HG03521 (cell line): ENCODE measurements at regions not wholly inside any gene's neighbourhood (a gene's known extent, or its start where the extent isn't known, plus 50 kb on each side); places are given as distances from the start of the nearest gene placed in this dataset.

ENCODE experiments used
- ATAC-seq: cut with Tn5 transposase; IDR thresholded peaks from one replicate; pipeline ENCODE4 v1.9.1; 2021; ENCODE audit warnings: mild to moderate bottlenecking, moderate library complexity; ENCODE audit not compliant: unreplicated experiment

DNA sequence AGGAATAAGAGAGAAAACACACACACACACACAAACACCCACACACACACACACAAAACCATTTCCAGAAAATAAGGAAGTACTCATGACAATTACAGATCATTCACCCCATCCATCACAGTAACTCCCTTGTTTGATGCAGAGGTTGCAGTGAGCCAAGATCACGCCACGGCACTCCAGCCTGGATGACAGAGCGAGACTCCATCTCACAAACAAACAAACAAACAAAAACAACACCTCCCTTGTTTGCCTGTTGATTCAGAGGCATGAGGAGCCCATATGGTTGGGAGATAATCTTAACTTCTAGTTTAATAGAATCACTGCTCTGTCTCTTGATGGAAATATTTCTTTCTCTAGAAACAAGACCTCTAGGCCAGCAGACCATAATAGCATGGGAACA, 2043.5 kb upstream of the AGA start:
- ATAC-seq = no peak

DNA sequence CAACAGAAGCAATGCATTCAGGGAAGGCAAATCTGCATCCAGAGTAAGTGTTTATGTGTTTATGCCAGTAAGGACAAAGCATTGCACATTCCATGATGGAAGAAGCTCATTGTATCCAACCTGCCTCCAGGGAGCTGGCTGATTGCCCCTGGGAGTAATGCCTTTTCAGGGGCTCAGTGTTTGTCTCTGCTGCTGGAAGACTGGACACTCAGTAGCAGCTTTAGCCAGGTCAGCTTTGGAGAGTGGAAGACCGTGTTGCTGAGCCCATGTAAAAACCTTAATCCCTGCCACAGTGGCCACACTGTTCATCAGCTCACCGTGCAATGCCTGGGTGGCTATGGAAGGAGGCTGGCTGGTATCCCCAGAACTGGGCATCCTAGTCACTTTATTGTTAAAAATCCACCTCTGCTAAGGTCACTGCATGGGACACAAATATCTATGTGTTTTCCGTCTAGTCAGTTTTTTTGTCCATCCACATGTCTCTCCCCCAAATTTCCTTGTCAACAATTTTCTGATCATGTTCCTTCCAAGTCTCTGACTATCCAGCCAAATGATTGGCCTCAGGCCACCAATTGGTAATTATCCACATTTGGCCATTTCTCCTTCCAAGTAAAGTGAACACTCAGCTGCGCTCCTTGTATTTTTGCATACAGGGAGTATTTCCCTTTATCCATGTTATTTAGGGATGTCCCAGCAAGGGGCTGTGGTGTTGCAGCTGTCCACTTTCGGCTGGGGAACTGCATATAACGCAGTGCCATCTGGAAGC, 2044.5 kb upstream of the AGA start:
- no peak for ATAC-seq

DNA sequence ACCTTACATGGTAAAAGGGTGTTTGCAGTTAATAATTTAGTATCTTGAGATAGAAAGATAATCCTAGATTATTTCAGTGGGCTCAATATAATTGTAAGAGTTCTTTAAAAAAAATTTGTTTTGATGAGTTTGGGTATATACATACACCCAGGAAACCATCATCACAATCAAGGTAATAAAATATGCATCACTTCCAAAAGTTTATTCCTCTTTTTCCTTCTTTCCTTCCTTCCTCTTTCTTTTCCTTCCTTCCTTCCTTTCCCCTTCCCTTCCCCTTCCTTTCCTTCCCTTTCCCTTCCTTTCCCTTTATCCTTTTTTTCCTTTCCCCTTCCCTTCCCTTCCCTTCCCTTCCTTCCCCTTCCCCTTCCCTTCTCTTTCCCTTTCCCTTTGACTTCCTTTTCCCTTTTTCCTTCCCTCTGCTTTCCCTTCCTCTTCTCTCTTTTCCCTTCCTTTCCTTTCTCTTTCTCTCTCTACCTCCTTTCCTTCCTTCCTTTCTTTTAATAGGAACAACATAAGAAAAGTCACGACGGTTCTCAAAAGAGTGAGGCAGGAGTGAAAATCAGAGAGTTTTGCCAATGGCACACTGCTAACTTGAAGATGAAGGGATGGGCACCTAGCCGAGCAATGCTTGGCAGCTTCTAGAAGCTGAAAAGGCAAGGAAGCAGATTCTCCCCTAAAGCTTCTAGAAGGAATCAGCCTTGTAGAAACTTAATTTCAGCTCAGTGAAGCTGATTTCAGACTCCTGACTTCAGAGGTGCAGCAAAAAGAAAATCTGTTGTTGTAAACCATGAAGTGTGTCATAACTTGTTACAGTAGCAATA, 2050.2 kb upstream of the AGA start:
- no peak for ATAC-seq

DNA sequence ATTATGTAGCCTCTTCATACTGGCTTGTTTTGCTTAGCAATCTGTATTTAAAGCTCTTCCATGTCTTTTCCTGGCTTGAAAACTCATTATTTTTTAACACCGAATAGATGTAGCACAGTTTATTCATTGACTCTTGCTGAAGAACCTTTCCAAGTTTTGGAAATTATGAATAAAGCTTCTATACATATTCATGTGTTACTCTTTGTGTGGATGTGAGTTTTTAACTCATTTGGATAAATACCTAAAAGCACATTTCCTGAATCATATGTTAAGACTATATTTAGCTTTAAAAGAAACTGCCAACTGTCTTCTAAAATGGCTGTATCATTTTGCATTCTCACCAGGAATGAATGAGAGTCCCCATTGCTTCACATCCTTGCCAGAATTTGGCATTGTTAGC, 2061.7 kb upstream of the AGA start:
- no peak for ATAC-seq

DNA sequence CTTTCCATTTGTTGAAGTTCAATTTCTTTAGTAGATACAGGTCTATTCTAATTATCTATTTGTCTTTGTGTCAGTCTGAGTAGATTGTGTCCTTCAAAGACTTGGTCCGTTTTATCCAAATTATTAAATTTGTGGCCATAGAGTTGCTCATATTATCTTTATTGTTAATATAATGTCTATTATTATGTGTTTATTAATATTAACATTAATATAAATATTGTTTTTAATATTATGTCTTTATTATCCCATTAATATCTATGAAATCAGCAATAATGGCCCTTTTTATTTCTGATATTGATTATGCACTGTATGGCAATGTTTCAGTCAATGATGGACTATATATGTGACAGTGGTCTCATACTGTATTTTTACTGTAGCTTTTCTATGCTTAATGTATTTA, 2067.3 kb upstream of the AGA start:
- no peak for ATAC-seq

DNA sequence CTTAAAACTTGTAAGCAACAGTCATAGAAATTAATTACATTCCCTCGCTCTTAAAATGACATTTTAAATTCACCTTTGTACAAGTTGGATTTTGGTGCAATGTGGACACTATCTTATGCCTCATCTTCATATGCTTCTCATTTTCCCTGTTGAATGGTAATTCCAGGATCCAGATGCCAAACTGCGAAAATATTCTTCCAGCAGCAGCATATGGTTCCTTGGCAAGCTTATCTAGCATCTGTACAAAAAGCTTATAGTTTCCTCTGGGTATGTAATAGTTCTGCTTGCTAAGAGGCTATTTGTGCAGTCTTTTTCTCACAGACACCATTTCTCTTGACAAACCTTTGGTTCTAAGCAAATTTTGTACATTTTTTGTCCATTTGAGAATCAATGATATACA, 2079.7 kb upstream of the AGA start:
- ATAC-seq = no peak

DNA sequence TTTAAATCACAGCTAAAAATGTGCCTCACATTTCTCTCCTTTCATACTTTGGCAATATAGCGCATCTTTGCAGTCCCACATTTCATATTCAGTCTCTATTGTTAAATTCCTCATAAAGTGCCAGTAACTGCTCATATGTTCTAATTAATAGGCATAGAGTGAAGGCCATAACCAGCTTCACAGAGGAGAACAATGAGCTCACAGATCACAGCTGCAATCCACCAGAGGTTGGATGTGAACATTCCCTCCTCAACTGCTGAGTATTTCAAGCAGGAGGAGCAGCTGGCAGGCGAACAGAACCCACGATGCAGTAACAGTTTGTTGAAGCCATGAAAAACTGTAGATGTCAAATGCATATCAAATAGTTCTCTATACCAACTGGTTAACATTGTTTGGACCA, 2088.7 kb upstream of the AGA start:
- ATAC-seq = no peak

DNA sequence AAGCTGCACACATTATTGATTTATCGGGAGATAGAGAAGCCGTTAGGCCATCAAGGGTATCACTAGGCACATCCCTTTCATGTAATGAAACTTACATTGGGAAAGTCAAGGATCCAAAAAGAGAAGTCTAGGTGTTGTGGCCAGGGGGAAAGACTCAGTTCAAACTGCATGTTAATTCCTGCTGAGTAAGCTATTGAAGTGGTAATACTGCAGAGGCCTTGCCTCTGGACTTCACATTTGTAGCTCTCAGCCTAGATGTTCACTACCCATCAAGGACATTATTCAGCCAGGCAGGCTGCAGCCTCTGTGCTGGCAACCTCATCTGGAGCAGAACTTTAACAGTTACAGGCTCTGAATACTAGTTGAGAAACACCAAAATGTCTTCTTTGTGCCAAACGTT, 2094.5 kb upstream of the AGA start:
- no peak for ATAC-seq

DNA sequence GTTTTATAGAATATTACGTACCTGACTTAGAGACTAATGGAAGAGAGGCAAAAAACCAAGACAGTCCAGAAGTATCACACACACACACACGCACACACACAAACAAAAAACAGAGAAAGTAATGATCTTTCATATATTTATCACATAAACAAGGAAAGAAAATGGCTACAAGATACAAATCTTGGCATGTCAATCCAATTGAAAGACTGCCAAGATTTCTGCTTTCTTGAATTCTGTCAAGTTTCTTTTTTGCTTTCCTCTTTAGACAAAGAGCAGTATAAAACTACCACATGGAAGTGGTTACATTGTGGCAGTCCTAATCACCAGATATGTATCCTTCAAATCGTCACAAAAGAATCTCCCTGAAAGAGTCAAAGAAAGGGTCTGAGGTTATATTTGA, 2097.4 kb upstream of the AGA start:
- no peak for ATAC-seq

DNA sequence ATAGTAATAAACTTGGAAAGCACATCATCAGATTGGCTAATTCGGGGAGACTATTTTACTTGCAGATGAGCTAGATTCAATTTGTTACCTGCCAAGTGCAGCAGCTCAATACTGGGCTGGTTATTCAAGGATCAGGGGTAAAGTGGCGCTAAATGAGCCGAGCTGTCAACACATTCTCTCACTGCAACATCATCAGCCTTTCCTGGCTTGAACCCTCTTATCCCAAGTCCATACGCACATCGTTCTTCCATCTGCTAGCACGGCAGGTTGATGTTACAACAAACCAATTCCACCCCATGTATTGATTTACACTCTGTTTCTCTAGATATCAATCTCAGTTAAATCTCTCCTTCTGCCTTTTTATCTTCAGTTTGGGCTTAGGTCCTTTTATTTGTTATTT, 2101.5 kb upstream of the AGA start:
- no peak for ATAC-seq

DNA sequence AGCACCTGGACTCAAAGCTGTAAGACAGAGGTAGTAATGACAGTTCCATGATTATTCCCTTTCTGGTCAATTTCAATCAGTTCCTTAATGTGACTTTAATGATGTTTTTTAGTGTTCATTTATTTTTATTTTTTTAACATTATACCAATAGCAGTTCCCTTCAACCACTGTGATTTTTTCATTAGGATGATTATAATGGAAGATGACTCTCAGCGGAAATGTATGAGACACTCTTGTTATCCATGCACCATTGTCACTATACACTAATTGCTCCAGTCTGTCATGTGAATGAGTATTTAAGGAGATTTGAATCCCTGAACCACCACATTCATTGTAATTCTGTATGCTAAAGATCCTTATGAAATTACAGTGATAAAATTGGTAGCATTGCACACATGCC, 2102.3 kb upstream of the AGA start:
- no peak for ATAC-seq

DNA sequence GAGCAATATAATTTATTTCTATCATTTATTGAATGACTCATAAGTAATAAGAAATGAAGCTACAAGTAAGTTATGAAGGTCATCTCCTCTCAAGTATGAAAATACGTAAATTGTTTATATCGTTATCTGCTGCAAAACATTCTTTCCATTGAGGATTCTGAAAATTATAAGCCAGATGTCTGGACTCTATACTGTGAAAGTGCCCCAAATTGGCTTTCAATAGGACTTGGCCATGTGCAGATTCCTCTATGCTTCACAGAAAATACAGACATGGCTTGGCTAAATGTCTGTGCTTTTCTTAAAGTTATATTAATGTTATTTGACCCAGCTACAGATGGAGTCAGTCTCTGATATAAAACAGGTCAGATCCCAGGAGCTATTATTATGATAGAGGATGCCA, 2109.9 kb upstream of the AGA start:
- no peak for ATAC-seq

DNA sequence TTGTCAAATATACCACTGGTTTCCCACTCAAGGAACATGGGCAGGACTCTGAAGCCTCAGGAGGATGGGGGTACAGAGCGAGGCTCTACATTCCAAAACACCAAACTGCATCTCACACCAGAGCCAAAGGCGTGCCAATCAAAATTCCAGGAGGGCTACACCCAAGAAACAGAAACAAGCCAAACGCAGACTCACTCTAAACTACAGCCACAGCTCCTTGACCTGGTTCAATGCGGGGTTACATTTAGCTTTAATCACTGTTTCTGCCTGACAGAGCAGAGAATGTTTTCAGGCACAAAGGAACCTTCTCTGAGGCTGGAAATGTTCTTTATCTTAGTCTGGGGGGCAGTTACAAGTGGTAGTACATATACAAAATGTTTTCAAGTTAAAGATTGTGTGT, 2121.5 kb upstream of the AGA start:
- no peak for ATAC-seq

DNA sequence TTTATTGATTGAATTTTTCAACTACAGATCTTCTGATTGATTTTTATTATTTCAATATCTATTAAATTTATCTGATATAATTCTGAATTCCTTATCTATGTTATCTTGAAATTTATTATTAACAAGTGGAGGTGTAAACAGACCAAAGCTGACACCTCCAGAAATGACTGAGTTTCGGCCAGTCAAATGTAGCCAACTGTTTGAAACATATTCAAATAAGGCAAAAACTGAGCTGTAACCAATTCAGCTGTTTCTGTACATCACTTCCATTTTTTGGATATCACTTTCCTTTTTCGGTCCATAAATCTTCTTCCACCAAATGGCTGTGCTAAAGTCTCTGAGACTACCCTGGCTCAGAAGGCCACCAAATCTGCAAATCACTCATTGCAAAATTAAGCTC, 2127.3 kb upstream of the AGA start:
- ATAC-seq = no peak

DNA sequence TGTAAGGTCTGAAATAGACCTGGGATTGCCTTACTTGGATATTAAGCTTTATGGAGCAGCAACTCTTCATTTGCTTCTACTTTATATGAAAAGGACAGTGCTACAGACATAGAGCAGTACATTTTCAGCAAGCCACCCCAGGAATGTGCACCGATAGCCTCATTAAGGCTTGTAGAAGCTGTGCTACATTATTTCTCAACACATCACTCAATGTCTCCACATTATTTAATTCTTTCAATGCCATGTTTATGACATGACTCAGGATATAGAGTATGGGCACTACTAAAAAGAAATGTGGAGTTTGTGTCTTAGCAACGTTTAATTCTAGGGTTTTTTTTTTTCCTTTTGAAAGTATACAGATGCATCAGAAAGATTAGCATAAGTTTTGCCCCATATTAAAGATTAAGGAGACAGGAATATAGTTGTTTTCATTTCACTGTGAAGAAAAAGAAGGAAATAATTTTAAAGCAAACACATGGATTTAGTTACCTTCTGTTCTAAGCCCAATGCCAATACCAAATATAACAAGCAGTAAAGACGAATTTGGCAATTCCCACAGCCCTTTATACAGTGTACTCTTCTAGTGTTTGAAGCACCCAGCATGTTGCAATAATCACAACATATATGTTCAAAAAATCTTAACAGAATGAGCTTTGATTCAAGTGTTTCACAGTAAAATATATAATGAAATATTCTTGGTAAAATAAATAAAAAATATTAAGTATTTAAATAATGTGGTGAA, 2140.1 kb upstream of the AGA start:
- no peak for ATAC-seq

DNA sequence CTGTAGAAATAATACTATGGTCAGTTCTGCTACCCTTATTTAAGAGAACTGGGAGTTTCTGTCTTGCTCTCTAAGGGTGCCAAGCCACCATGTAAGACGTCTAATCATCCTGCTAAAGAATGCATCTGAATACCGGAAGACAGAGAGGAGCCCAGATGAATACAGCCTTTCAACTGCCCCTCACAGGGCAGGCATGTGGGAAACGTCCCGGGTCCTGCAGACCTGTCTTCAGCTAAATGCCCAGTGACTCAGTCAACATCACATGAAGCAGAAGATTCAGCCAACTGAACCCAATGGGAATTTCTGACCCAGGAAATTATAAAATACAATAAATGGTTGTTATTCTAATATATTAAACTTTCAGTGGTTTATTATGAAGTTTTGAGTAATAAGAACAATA, 2141.0 kb upstream of the AGA start:
- no peak for ATAC-seq

DNA sequence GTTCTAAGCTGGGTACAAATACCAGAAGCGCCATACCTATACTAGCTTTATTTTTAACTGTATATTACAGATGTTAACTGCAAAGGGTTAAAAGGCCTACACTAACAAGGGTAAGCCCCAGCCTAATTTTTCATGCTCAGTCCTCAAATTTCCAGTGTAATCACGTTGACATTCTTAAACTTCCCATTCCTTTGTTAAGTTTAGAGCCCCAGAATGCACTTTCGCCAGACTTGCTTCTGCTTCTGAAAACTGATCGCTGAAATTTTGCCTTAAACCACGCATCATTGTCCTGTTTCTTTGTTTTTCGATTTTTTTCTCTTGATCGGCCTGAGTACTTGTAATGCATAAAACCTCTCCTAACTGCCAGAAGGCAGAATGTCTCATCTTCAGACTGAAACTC, 2141.9 kb upstream of the AGA start:
- no peak for ATAC-seq

DNA sequence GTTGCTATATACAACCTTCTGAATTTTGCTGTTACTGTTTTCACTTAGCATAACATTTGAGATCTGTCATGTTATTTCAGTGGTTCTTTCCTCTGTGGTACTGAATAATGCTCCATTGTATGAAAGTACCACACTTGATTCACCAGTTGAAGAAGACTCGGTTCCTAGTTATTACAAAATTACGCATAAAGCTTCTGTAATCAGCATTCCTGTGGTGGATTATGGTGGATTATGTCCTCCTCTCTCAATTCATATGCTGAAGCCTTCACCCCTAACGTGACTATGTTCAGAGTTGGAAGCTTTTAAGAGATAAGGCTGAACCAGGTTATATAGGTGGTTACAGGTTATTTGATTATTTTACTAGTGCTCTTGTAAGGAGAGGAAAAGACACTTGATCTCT, 2143.5 kb upstream of the AGA start:
- ATAC-seq = no peak

DNA sequence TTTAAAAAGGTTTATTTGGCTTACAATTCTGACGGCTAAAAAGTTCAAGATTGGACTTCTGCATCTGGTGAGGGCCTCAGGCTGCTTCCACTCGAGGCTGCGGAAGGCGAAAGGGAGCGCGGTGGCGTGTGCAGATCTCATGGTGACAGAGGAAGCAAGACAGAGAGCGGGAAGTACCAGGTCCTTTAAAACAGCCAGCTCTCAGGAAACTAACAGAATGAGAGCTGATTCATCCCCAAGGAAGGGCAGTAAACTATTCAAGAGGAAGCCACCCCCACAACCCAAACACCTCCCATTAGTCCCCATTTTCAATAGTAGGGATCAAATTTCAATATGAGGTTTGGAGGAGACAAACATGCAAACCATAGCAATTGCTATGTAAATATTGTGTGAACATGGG, 2144.2 kb upstream of the AGA start:
- ATAC-seq = no peak

DNA sequence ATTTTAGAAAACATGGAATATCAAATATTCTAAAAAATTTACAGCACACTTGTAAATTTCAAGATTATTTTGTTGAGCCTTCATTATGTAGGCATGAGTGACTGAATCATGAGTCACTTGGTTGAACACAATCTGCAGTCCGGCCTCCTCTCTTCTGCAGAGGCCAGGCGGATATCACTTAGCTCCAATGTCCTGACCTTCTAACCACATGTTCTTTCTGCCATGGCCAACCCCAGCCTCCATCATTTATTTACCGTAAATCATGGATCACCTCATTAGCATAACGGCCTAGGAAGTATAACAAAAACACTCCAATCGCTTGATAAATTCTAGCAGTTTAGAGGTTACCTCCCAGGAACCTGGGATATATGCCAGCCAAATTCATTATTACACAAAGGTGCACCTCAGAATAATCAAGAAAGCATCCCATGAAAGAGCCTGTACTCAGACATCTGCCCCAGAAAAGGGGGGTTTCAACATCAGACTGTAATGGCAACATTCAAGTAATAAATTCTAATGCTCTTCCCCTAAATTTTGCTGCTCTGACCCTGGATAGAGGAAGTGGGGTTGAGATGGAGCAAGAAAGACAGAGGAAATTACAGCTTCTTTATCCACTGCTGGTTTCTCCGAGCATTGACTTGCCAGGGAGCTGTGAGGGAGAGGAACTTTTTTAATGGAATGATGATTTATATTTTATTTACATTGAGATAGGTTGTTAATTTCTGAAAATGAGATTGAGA, 2153.6 kb upstream of the AGA start:
- no peak for ATAC-seq

DNA sequence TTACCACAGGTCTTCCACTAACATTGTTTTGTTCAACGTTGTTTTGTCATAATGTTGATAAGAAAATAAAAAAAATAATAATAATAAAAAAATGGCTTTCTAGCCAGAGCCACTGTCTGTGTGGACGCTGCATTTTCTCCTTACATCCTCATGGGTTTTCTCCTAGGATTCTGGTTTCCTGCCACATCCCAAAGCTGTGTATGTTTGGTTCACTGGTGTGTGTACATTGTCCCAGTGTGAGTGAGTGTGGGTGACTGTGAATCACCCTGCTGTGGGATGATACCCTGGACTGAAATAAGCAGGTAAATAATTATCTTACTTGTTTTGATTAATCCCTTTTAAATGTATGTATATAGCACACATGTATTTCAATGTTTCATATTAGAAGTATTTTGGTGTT, 2154.4 kb upstream of the AGA start:
- ATAC-seq = no peak
